ENCODE measurements at regions not wholly inside any gene's neighbourhood (a gene's known extent, or its start where the extent isn't known, plus 50 kb on each side); places are given as distances from the start of the nearest gene placed in this dataset.

DNA sequence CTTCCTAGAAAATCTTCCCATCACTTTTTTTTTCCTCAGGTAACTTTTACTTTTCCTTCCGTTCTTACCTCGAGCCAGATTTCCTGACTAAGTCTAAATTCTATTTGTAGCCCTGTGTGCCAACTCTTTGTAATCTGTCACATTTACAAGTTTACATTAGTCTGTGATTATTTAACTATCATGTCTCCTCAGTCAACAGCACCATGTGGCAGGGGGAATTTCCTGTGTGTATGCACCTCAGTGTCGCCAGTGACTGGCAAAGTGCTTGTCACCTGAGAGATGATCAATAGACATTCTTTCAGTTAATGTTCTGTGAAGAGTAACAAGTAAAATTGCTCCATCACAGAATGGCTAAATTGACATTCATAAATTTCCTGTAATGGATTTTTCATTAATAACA lies 468.5 kb downstream of the PDGFC start:
- H3K4me1 ChIP-seq, result no peaks in the 10 kb centered on the region
- H3K36me3 ChIP-seq, result no peaks in the 10 kb centered on the region
- H3K9me3 ChIP-seq, result no peaks in the 10 kb centered on the region
- no peak overlapping the region for H3K4me3 ChIP-seq
- DNase-seq (no peak), ATAC-seq (no peak)
- H3K27ac ChIP-seq, result no peak overlapping the region
- TF ChIP-seq, protein P1, sequence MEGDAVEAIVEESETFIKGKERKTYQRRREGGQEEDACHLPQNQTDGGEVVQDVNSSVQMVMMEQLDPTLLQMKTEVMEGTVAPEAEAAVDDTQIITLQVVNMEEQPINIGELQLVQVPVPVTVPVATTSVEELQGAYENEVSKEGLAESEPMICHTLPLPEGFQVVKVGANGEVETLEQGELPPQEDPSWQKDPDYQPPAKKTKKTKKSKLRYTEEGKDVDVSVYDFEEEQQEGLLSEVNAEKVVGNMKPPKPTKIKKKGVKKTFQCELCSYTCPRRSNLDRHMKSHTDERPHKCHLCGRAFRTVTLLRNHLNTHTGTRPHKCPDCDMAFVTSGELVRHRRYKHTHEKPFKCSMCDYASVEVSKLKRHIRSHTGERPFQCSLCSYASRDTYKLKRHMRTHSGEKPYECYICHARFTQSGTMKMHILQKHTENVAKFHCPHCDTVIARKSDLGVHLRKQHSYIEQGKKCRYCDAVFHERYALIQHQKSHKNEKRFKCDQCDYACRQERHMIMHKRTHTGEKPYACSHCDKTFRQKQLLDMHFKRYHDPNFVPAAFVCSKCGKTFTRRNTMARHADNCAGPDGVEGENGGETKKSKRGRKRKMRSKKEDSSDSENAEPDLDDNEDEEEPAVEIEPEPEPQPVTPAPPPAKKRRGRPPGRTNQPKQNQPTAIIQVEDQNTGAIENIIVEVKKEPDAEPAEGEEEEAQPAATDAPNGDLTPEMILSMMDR (IDR thresholded peaks at IDR 0.05), result no peak
- intact Hi-C loops (cut with DNase I), result no loop called here
- no peaks in the 10 kb centered on the region for H3K27me3 ChIP-seq

DNA sequence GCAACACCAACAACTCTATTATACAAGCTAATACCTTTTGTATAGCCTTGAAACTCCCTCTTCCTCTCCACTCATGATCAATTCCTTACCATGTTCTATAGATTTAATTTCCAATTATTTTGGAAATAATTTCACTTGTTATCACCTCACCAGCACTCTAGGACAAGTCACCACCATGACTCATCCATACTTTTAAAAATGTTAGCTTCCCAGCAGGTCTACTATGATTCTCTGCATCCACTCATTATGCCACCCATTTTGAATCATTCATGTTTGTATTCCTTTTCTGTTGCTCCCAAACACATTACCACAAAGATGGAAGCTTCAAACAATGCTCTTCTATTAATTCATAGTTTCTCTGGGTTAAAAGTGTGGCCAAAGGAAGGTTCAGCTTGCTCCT lies 469.6 kb downstream of the PDGFC start:
- Histone ChIP-seq H3K4me3 (no peak overlapping the region), H3K4me1 (no peaks in the 10 kb centered on the region), H3K27ac (no peak overlapping the region), H3K27me3 (no peaks in the 10 kb centered on the region), H3K36me3 (no peaks in the 10 kb centered on the region), H3K9me3 (no peaks in the 10 kb centered on the region)
- TF ChIP-seq, protein P1 (IDR thresholded peaks at IDR 0.05), result no peak
- intact Hi-C loops (cut with DNase I), result no loop called here
- DNase-seq, result no peak
- no peak for ATAC-seq

DNA sequence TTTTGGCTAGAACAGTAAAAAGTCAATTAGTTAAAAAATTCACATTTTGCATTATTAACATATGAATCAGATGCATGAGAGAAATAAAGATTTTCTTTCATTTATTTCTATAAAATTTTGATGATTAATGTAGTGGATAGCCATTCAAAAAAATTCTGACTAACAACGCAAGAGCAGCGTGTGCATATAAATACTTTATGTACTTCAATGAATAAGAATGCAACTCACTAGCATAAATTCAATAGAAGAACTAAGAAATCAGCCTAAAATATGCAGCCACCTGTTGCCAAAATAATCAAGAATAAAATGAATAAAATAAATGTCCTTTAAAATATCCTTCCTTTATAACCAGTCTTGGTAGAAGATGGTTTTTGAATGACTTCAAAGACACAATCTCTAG lies 471.9 kb downstream of the PDGFC start:
- intact Hi-C loops (cut with DNase I), result no loop called here
- Histone ChIP-seq H3K27me3 (no peaks in the 10 kb centered on the region), H3K27ac (no peak overlapping the region), H3K4me1 (no peaks in the 10 kb centered on the region), H3K36me3 (no peaks in the 10 kb centered on the region), H3K4me3 (no peak overlapping the region), H3K9me3 (no peaks in the 10 kb centered on the region)
- DNase-seq (no peak), ATAC-seq (no peak)
- TF ChIP-seq, protein P1 (IDR thresholded peaks at IDR 0.05), result no peak

DNA sequence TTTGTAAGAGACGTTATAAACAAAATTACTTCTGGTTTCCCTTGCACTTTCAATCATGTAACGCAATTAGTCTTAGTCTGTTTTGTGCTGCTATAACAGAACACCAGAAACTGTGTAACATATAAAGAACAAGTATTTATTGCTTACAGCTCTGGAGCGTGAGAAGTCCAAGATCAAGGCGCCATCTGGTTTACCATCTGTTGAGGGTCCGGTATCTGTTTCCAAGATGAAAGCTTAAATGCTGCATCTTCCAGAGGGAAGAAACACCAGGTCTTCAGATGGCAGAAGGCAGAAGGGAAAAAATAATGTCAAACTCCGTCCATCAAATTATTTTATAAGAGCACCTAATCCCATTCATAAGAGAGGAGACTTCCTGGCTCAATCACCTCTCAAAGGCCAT lies 474.1 kb downstream of the PDGFC start:
- Histone ChIP-seq H3K4me3 (no peak overlapping the region), H3K27me3 (no peaks in the 10 kb centered on the region), H3K9me3 (no peaks in the 10 kb centered on the region), H3K27ac (no peak overlapping the region), H3K36me3 (no peaks in the 10 kb centered on the region), H3K4me1 (no peaks in the 10 kb centered on the region)
- intact Hi-C loops (cut with DNase I), result no loop called here
- ATAC-seq, result no peak
- TF ChIP-seq, protein P1 (IDR thresholded peaks at IDR 0.05), result no peak
- no peak for DNase-seq

DNA sequence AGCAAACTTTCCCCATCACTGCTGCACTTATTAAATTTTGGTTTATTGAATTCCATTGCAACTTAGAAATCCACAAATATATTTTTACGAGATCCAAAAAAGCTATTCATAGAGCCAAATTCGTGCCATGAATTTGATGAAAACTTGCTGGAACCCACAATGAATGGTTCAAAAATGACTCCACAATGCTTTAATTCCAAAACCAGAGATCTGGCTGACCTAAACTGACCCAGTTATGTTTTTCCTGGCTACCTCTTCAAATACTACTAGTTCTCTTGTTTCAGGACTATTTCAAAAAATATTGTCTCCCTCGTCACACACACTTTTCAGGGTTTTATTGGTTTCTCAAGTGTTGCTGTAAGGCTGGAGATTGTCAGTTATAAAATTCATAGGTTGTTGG lies 474.8 kb downstream of the PDGFC start:
- TF ChIP-seq, protein P1 (IDR thresholded peaks at IDR 0.05), result no peak
- no peaks in the 10 kb centered on the region for H3K27me3 ChIP-seq
- ATAC-seq, result no peak
- no peaks in the 10 kb centered on the region for H3K36me3 ChIP-seq
- H3K9me3 ChIP-seq, result no peaks in the 10 kb centered on the region
- H3K4me1 ChIP-seq, result no peaks in the 10 kb centered on the region
- no peak overlapping the region for H3K27ac ChIP-seq
- intact Hi-C loops (cut with DNase I), result no loop called here
- H3K4me3 ChIP-seq, result no peak overlapping the region
- no peak for DNase-seq

Data from left lung (tissue), 4 donors.